HCT116 (cell line): ENCODE measurements at regions not wholly inside any gene's neighbourhood (a gene's known extent, or its start where the extent isn't known, plus 50 kb on each side); places are given as distances from the start of the nearest gene placed in this dataset.

ENCODE experiments used
- ATAC-seq: fragments of 200-7000 bp; cut with Tn5 transposase; 2 replicates; pipeline ENCODE4 v1.9.1; 2020; ENCODE audit warnings: mild to moderate bottlenecking, moderate library complexity
- BruUV-seq: library from RNA; stranded (reverse); fragments of 400-500 nt; replicated peaks from 2 replicates; lab custom pipeline; 2021; lab: Mats Ljungman, UMichigan
- CTCF ChIA-PET: fragments of 300-600 bp; sonication (Branson Sonifier 250); formaldehyde crosslinking; loops from one replicate; lab custom pipeline; 2021; ENCODE audit warnings: antibody characterized with exemption; lab: Charles Lee
- POLR2A ChIA-PET: fragments of 300-600, 350-600 bp; sonication (Branson Sonifier 250); formaldehyde crosslinking; loops from one replicate; lab custom pipeline; 2021; ENCODE audit warnings: antibody characterized with exemption; lab: Charles Lee
- RAD21 ChIA-PET, 2 experiments: fragments of 300-600 bp; sonication (Branson Sonifier 250); formaldehyde crosslinking; loops; one replicate each; lab custom pipeline; 2023; ENCODE audit warnings: low total read pairs in 2 of 2; ENCODE audit not compliant: uncharacterized antibody in 2 of 2, unreplicated experiment in 2 of 2, low non-redundant PET in 1 of 2; lab: Charles Lee
- DNase-seq: peaks from one replicate; pipeline ENCODE4 v3.0.0-alpha.2; 2010; ENCODE audit warnings: low read depth, low spot score
- H2AFZ ChIP-seq: fragments of 200-600 bp; shearing (Covaris generic), sonication (generic); 2 replicates; pipeline ENCODE4 v1.6.1; 2017; ENCODE audit warnings: low read depth, mixed run types, mixed read lengths, antibody characterized with exemption, low read length; ENCODE audit not compliant: poor library complexity, severe bottlenecking
- H3K27ac ChIP-seq: 2 replicates; pipeline ENCODE4 v1.5.1; 2012; ENCODE audit warnings: low read depth, low read length
- H3K27me3 ChIP-seq: fragments of 200-600 bp; sonication (generic); 2 replicates; pipeline ENCODE4 v1.6.1; 2016; ENCODE audit warnings: mixed run types, low read length, mixed read lengths; ENCODE audit not compliant: insufficient read depth
- H3K36me3 ChIP-seq, 2 experiments: fragments of 200-500 bp in 1 of 2; fragments of 200-600 bp in 1 of 2; sonication (Bioruptor generic) in 1 of 2; sonication (generic) in 1 of 2; 2 replicates each; pipeline versions ENCODE4 v1.5.1 to v1.6.1; 2014 to 2016; ENCODE audit warnings: low read length in 2 of 2, inconsistent platforms in 1 of 2, mixed read lengths in 1 of 2, mixed run types in 1 of 2; ENCODE audit not compliant: insufficient read depth in 2 of 2, control insufficient read depth in 1 of 2
- H3K4me1 ChIP-seq, 2 experiments: fragments of 200-600 bp in 1 of 2; sonication (generic) in 1 of 2; 2 replicates each; pipeline versions ENCODE4 v1.5.1 to v1.6.1; 2012 to 2017; ENCODE audit warnings: low read length in 2 of 2, inconsistent platforms in 1 of 2, mild to moderate bottlenecking in 1 of 2, mixed read lengths in 1 of 2, mixed run types in 1 of 2, moderate library complexity in 1 of 2; ENCODE audit not compliant: insufficient read depth in 2 of 2, control insufficient read depth in 1 of 2
- H3K4me2 ChIP-seq: fragments of 200-600 bp; sonication (generic); 2 replicates; pipeline ENCODE4 v1.6.1; 2017; ENCODE audit warnings: mixed run types, low read length, mixed read lengths
- H3K4me3 ChIP-seq, 2 experiments: fragments of 200-600 bp in 1 of 2; sonication (generic) in 1 of 2; replicated peaks in 1 of 2; 2 replicates each; pipeline ENCODE4 v1.5.1; 2011 to 2016; ENCODE audit warnings: low read length in 2 of 2, control low read depth in 1 of 2, low read depth in 1 of 2, mild to moderate bottlenecking in 1 of 2, mixed read lengths in 1 of 2, mixed run types in 1 of 2
- H3K79me2 ChIP-seq: fragments of 200-600 bp; sonication (generic); 2 replicates; pipeline ENCODE4 v1.6.1; 2017; ENCODE audit warnings: mild to moderate bottlenecking, mixed run types, low read length, moderate library complexity, mixed read lengths; ENCODE audit not compliant: insufficient read depth
- H3K9ac ChIP-seq: fragments of 200-600 bp; sonication (generic); 2 replicates; pipeline ENCODE4 v1.6.1; 2016; ENCODE audit warnings: low read length, mixed read lengths
- H3K9me2 ChIP-seq: fragments of 200-600 bp; sonication (generic), shearing (Covaris generic); 2 replicates; pipeline ENCODE4 v1.6.1; 2017; ENCODE audit warnings: mixed run types, mild to moderate bottlenecking, moderate library complexity; ENCODE audit not compliant: insufficient read depth
- H3K9me3 ChIP-seq, 2 experiments: fragments of 200-500 bp in 1 of 2; fragments of 200-600 bp in 1 of 2; sonication (Bioruptor generic) in 1 of 2; sonication (generic) in 1 of 2; 2 replicates each; pipeline ENCODE4 v1.6.1; 2014 to 2017; ENCODE audit warnings: low read length in 2 of 2, mixed read lengths in 2 of 2, inconsistent platforms in 1 of 2, low read depth in 1 of 2, mild to moderate bottlenecking in 1 of 2, mixed run types in 1 of 2, moderate library complexity in 1 of 2; ENCODE audit not compliant: control insufficient read depth in 1 of 2, insufficient read depth in 1 of 2
- H4K20me1 ChIP-seq: fragments of 200-600 bp; sonication (generic), shearing (Covaris generic); 2 replicates; pipeline ENCODE4 v1.6.1; 2017; ENCODE audit warnings: mixed run types, mild to moderate bottlenecking, moderate library complexity; ENCODE audit not compliant: insufficient read depth
- CBX3 ChIP-seq: IDR thresholded peaks from 2 replicates; pipeline ENCODE4 v1.6.1; 2012; ENCODE audit warnings: low read depth
- CEBPB ChIP-seq: IDR thresholded peaks from 2 replicates; pipeline ENCODE4 v1.6.1; 2012; ENCODE audit warnings: low read depth
- EGR1 ChIP-seq: IDR thresholded peaks from 2 replicates; pipeline ENCODE4 v1.6.1; 2012; ENCODE audit warnings: low read depth
- EZH2 ChIP-seq: fragments of 200-600 bp; sonication (generic); IDR thresholded peaks from 2 replicates; pipeline ENCODE4 v1.6.1; 2017; ENCODE audit warnings: antibody characterized with exemption, mixed run types
- JUND ChIP-seq: IDR thresholded peaks from 2 replicates; pipeline ENCODE4 v1.6.1; 2012
- POLR2AphosphoS5 ChIP-seq: IDR thresholded peaks from 2 replicates; pipeline ENCODE4 v1.6.1; 2011; ENCODE audit warnings: mild to moderate bottlenecking, low read depth, low read length, moderate library complexity
- SIN3A ChIP-seq: IDR thresholded peaks from 2 replicates; pipeline ENCODE4 v1.6.1; 2012; ENCODE audit warnings: low read depth
- SP1 ChIP-seq: IDR thresholded peaks from 2 replicates; pipeline ENCODE4 v1.6.1; 2012; ENCODE audit warnings: low read depth
- SRF ChIP-seq: IDR thresholded peaks from 2 replicates; pipeline ENCODE4 v1.6.1; 2012; ENCODE audit warnings: low read depth
- ZFX ChIP-seq: fragments of 450-650 bp; IDR thresholded peaks from 2 replicates; pipeline ENCODE4 v1.6.1; 2017
- intact Hi-C: fragments of 100-400 bp; cut with micrococcal nuclease; formaldehyde crosslinking; loops from 2 replicates; pipeline ENCODE4 v1.10.0; 2022
- TF ChIP-seq, protein P1 (sequence below): IDR thresholded peaks from 2 replicates; pipeline ENCODE4 v1.6.1; 2012
- TF ChIP-seq, protein P2 (sequence below): IDR thresholded peaks from 2 replicates; pipeline ENCODE4 v1.6.1; 2011; ENCODE audit warnings: mild to moderate bottlenecking, low read length, moderate library complexity; ENCODE audit not compliant: insufficient replicate concordance; ENCODE audit errors: extremely low read depth
- TF ChIP-seq, protein P3 (sequence below): IDR thresholded peaks from 2 replicates; pipeline ENCODE4 v1.6.1; 2012; ENCODE audit warnings: low read depth

DNA sequence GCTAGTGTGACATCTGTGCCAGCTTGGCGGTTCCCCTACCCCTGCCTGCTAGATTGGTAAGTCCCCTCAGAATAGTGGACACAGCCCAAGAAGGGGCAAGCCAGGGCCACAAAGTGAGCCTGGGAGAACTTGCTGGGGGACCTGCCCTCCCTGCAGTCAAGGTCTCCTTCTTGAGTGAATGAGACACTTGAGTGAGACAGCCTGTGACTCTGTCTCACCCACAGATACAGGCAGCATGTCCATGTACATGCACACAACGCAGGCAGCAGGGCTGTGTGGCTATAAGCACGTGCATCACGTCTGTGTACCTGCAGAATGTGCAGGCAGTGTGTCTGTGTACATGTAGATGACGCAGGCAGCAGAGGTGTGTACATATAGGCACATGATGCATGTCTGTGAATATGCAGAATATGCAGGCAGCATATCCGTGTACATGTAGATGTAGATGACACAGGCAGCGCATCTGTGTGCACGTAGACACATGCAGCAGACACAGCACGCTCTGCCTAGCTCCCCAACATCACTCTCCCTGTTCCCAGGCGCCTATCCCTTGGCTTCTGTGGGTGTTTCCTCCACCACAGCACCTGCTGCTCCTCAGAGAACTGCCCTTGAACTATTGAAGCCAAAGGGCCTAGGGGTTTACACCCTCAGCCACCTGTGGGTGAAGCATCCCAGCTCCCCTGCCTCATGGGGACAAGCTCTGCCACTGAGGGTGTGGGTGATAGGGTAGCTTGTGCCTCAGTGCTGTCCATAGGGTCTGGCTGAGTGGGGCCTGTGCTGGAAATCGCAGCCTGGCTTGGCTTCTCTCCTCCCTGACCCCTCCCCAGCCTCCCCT lies 147.2 kb upstream of the TWIST2 start:
- no peaks in the 10 kb centered on the region for H3K27me3 ChIP-seq
- H2AFZ ChIP-seq: no peak overlapping the region
- H4K20me1 ChIP-seq: no peaks in the 10 kb centered on the region
- H3K36me3 ChIP-seq: no peaks in the 10 kb centered on the region
- H3K9me3 ChIP-seq: no peaks in the 10 kb centered on the region
- no peak overlapping the region for H3K27ac ChIP-seq
- intact Hi-C loops: no loop called here
- no peaks in the 10 kb centered on the region; a peak in 1 of 4 replicates for H3K4me1 ChIP-seq
- ChIA-PET CTCF (no interaction called here), RAD21 (no interaction called here), POLR2A (no interaction called here)
- no TSS peak for BruUV-seq
- H3K79me2 ChIP-seq: no peaks in the 10 kb centered on the region
- no peak for ATAC-seq
- no peak overlapping the region for H3K4me2 ChIP-seq
- H3K9me2 ChIP-seq: no peaks in the 10 kb centered on the region
- no peak overlapping the region for H3K9ac ChIP-seq
- DNase-seq: no peak
- TF ChIP-seq, protein P1, sequence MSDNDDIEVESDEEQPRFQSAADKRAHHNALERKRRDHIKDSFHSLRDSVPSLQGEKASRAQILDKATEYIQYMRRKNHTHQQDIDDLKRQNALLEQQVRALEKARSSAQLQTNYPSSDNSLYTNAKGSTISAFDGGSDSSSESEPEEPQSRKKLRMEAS: no peak
- TF ChIP-seq SP1 (no peak), POLR2AphosphoS5 (no peak), JUND (no peak)
- no peak overlapping the region for H3K4me3 ChIP-seq

DNA sequence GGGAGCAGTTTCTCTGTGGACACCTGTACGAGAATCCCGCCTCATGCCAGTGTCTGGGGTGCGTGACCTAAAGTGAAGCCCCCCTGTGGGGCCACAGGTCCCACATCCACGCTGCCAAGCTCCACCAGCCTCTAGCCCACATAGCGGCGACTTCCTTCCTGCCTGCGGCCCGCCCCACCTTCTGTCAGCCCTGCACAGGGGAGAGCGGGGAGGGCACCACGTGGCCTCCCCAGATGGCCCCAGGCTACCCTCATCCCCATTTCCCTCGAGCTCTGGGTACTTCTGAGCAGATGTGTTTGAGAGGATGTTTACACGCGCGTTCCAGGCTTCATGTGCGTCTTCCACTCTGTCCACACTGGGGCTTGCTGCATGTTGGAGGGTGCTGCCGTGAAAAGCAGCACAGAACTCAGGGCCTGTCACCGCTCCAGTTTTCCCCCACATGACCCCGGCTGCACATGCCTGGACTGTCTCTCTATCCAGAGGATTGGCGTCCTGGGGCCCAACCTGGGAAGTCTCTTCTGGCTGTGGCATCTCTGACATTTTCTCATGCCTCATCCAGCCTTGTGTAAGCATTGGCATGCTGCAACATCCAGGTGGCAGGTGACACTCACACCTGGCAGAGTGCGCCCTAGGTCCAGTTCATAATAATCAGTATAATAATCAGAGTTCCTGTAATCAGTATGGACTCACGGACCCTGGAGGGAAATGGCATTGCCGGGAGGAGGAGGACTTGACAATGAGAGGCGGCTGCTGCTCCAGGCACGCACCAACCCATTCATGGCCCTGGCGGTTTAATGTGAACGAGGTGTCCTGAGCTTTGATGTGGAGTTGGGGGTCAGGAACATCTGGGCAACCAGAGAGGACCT lies 146.3 kb upstream of the TWIST2 start:
- Histone ChIP-seq H2AFZ (no peak overlapping the region), H3K9ac (no peak overlapping the region), H3K9me3 (no peaks in the 10 kb centered on the region), H3K4me2 (no peak overlapping the region), H4K20me1 (no peaks in the 10 kb centered on the region), H3K36me3 (no peaks in the 10 kb centered on the region), H3K4me3 (no peak overlapping the region), H3K79me2 (no peaks in the 10 kb centered on the region), H3K27me3 (no peaks in the 10 kb centered on the region), H3K4me1 (no peaks in the 10 kb centered on the region; a peak in 1 of 4 replicates), H3K27ac (no peak overlapping the region), H3K9me2 (no peaks in the 10 kb centered on the region)
- POLR2A ChIA-PET: no interaction called here
- DNase-seq: no peak
- no peak for ATAC-seq
- intact Hi-C loops: no loop called here
- BruUV-seq: no TSS peak
- RAD21 ChIA-PET: no interaction called here
- CTCF ChIA-PET: no interaction called here
- TF ChIP-seq, protein P2, sequence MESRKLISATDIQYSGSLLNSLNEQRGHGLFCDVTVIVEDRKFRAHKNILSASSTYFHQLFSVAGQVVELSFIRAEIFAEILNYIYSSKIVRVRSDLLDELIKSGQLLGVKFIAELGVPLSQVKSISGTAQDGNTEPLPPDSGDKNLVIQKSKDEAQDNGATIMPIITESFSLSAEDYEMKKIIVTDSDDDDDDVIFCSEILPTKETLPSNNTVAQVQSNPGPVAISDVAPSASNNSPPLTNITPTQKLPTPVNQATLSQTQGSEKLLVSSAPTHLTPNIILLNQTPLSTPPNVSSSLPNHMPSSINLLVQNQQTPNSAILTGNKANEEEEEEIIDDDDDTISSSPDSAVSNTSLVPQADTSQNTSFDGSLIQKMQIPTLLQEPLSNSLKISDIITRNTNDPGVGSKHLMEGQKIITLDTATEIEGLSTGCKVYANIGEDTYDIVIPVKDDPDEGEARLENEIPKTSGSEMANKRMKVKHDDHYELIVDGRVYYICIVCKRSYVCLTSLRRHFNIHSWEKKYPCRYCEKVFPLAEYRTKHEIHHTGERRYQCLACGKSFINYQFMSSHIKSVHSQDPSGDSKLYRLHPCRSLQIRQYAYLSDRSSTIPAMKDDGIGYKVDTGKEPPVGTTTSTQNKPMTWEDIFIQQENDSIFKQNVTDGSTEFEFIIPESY: no peak
- TF ChIP-seq EZH2: no peak
- TF ChIP-seq CBX3: no peak
- no peak for TF ChIP-seq SP1
- TF ChIP-seq SIN3A: no peak
- TF ChIP-seq EGR1: no peak
- no peak for TF ChIP-seq ZFX
- no peak for TF ChIP-seq SRF
- TF ChIP-seq CEBPB: no peak
- TF ChIP-seq, protein P3, sequence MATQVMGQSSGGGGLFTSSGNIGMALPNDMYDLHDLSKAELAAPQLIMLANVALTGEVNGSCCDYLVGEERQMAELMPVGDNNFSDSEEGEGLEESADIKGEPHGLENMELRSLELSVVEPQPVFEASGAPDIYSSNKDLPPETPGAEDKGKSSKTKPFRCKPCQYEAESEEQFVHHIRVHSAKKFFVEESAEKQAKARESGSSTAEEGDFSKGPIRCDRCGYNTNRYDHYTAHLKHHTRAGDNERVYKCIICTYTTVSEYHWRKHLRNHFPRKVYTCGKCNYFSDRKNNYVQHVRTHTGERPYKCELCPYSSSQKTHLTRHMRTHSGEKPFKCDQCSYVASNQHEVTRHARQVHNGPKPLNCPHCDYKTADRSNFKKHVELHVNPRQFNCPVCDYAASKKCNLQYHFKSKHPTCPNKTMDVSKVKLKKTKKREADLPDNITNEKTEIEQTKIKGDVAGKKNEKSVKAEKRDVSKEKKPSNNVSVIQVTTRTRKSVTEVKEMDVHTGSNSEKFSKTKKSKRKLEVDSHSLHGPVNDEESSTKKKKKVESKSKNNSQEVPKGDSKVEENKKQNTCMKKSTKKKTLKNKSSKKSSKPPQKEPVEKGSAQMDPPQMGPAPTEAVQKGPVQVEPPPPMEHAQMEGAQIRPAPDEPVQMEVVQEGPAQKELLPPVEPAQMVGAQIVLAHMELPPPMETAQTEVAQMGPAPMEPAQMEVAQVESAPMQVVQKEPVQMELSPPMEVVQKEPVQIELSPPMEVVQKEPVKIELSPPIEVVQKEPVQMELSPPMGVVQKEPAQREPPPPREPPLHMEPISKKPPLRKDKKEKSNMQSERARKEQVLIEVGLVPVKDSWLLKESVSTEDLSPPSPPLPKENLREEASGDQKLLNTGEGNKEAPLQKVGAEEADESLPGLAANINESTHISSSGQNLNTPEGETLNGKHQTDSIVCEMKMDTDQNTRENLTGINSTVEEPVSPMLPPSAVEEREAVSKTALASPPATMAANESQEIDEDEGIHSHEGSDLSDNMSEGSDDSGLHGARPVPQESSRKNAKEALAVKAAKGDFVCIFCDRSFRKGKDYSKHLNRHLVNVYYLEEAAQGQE: no peak
